HEK293T (cell line): ENCODE measurements at regions not wholly inside any gene's neighbourhood (a gene's known extent, or its start where the extent isn't known, plus 50 kb on each side); places are given as distances from the start of the nearest gene placed in this dataset.

ENCODE experiments used
- FOXK2 ChIP-seq: fragments of 450-650 bp; IDR thresholded peaks from 2 replicates; pipeline ENCODE4 v1.6.1; 2016; ENCODE audit warnings: mild to moderate bottlenecking
- FOXM1 ChIP-seq: fragments of 450-650 bp; IDR thresholded peaks from 2 replicates; pipeline ENCODE4 v1.6.1; 2017; ENCODE audit warnings: mild to moderate bottlenecking, borderline replicate concordance
- LEF1 ChIP-seq: fragments of 450-650 bp; IDR thresholded peaks from 2 replicates; pipeline ENCODE4 v1.6.1; 2017; ENCODE audit warnings: mild to moderate bottlenecking, borderline replicate concordance
- NFRKB ChIP-seq: fragments of 450-650 bp; IDR thresholded peaks from 2 replicates; pipeline ENCODE4 v1.6.1; 2016; ENCODE audit warnings: mild to moderate bottlenecking, moderate library complexity
- SP1 ChIP-seq: fragments of 450-650 bp; IDR thresholded peaks from 2 replicates; pipeline ENCODE4 v1.6.1; 2017

GRCh38 chr16:64416216-64417005, 705.5 kb downstream of the CDH11 start:
- TF ChIP-seq NFRKB: no peak
- no peak for TF ChIP-seq SP1
- TF ChIP-seq LEF1: no peak
- TF ChIP-seq FOXK2: no peak
- no peak for TF ChIP-seq FOXM1
